ENCODE measurements at regions not wholly inside any gene's neighbourhood (a gene's known extent, or its start where the extent isn't known, plus 50 kb on each side); places are given as distances from the start of the nearest gene placed in this dataset.

GRCh38 chr7:98555403-98555802 is 61.7 kb upstream of the NPTX2 start:
- FAIRE-seq: no peak
- intact Hi-C loops (cut with micrococcal nuclease; ENCODE audit: unreplicated experiment): no loop called here
- no peak for DNase-seq (ENCODE audit: low spot score)
- BruUV-seq (replicated peaks): no TSS peak
- Histone ChIP-seq H3K27ac (ENCODE audit: extremely low read length, insufficient read depth, low read length) (no peak overlapping the region), H3K4me2 (ENCODE audit: low read depth, low read length) (no peak overlapping the region), H3K9ac (ENCODE audit: insufficient read depth, low read depth, low read length) (no peak overlapping the region), H3K36me3 (replicated peaks in 1 of 2; ENCODE audit: control insufficient read depth in 1 of 2, insufficient read depth in 2 of 2, low read length in 2 of 2) (no peaks in the 10 kb centered on the region), H3K4me3 (replicated peaks in 1 of 3; ENCODE audit: insufficient read depth in 1 of 3, low read depth in 2 of 3, low read length in 3 of 3) (no peak overlapping the region), H2AFZ (ENCODE audit: low read length) (no peak overlapping the region), H4K20me1 (ENCODE audit: insufficient read depth, low read length) (no peaks in the 10 kb centered on the region), H3K4me1 (ENCODE audit: insufficient read depth, low read length) (no peaks in the 10 kb centered on the region), H3K79me2 (ENCODE audit: insufficient read depth, low read length) (no peaks in the 10 kb centered on the region), H3K27me3 (ENCODE audit: control insufficient read depth in 1 of 2, insufficient read depth in 2 of 2, low read length in 2 of 2) (peaks cover 0 to 1% of the 10 kb centered on the region in 2 experiments; a peak in 2 of 5 replicates), H3K9me3 (ENCODE audit: low read length) (peaks cover 6% of the 10 kb centered on the region; the same call in 1 of the 2 replicates)
- in situ Hi-C loops (cut with HindIII; ENCODE audit: extremely low pct_ligation_motif_present, low pct_unique_long_range_greater_than_20kb): no loop called here
- WGBS (ENCODE audit: low lambda C conversion rate): 0% methylated on average over 2 of the region's 3 CpGs
- TF ChIP-seq ZNF326 (CRISPR knock-in tag; IDR thresholded peaks at IDR 0.05; ENCODE audit: borderline replicate concordance) (no peak), PRDM4 (CRISPR knock-in tag; IDR thresholded peaks at IDR 0.05; ENCODE audit: borderline replicate concordance) (no peak), LCORL (IDR thresholded peaks at IDR 0.05) (peak; percentile 88), LCORL (CRISPR knock-in tag; IDR thresholded peaks at IDR 0.05) (no peak)
- POLR2A ChIA-PET: no interaction called here
- no peak for ATAC-seq
- CTCF ChIA-PET (ENCODE audit: low intra/inter-chr PET ratio, low total read pairs): no interaction called here

DNA sequence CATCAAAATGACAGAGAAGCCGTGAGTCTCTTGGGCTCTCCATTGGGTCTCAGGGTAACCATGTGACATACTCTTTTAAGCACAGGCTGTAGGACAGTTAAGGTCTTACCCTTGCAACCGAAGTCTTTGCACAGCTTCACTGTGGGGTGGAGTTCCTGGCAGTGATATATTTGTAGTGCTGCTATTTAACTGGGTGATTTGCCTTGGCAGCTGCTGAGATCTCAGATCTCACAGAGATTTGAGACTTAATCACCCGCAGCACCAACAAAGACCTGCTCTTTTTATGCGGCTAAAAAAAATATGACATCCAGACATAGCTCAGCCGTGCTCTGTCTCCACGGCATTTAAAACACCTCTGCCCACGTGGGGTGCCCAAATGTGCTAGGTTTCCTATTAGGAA is 63.4 kb upstream of the NPTX2 start:
- FAIRE-seq (no peak), ATAC-seq (no peak), DNase-seq (ENCODE audit: low spot score) (no peak)
- CTCF ChIA-PET (ENCODE audit: low intra/inter-chr PET ratio, low total read pairs): no interaction called here
- 26% methylated on average over 7 of the region's 7 CpGs for WGBS (ENCODE audit: low lambda C conversion rate)
- Histone ChIP-seq H3K4me2 (ENCODE audit: low read depth, low read length) (no peak overlapping the region), H3K4me3 (replicated peaks in 1 of 3; ENCODE audit: insufficient read depth in 1 of 3, low read depth in 2 of 3, low read length in 3 of 3) (no peak overlapping the region), H3K4me1 (ENCODE audit: insufficient read depth, low read length) (no peaks in the 10 kb centered on the region), H3K36me3 (replicated peaks in 1 of 2; ENCODE audit: control insufficient read depth in 1 of 2, insufficient read depth in 2 of 2, low read length in 2 of 2) (no peaks in the 10 kb centered on the region), H3K9ac (ENCODE audit: insufficient read depth, low read depth, low read length) (no peak overlapping the region), H3K9me3 (ENCODE audit: low read length) (peaks cover 6% of the 10 kb centered on the region; the same call in 1 of the 2 replicates), H3K27me3 (ENCODE audit: control insufficient read depth in 1 of 2, insufficient read depth in 2 of 2, low read length in 2 of 2) (no peaks in the 10 kb centered on the region; a peak in 2 of 5 replicates), H3K27ac (ENCODE audit: extremely low read length, insufficient read depth, low read length) (no peak overlapping the region), H4K20me1 (ENCODE audit: insufficient read depth, low read length) (no peaks in the 10 kb centered on the region), H2AFZ (ENCODE audit: low read length) (no peak overlapping the region), H3K79me2 (ENCODE audit: insufficient read depth, low read length) (no peaks in the 10 kb centered on the region)
- in situ Hi-C loops (cut with HindIII; ENCODE audit: extremely low pct_ligation_motif_present, low pct_unique_long_range_greater_than_20kb) (no loop called here), intact Hi-C loops (cut with micrococcal nuclease; ENCODE audit: unreplicated experiment) (no loop called here)
- POLR2A ChIA-PET: no interaction called here
- BruUV-seq (replicated peaks): no TSS peak
- TF ChIP-seq THRA (CRISPR knock-in tag; IDR thresholded peaks at IDR 0.05; ENCODE audit: borderline replicate concordance) (no peak), JDP2 (CRISPR knock-in tag; IDR thresholded peaks at IDR 0.05; ENCODE audit: borderline replicate concordance) (no peak), CEBPG (CRISPR knock-in tag; IDR thresholded peaks at IDR 0.05) (no peak), SETDB1 (CRISPR knock-in tag; IDR thresholded peaks at IDR 0.05; ENCODE audit: borderline replicate concordance) (no peak), MAFK (conservative IDR thresholded peaks at IDR 0.05 in 1 of 2, IDR thresholded peaks at IDR 0.05 in 1 of 2; ENCODE audit: low read length in 2 of 2) (no peak), SP1 (IDR thresholded peaks at IDR 0.05) (no peak), SP1 (CRISPR knock-in tag; IDR thresholded peaks at IDR 0.05) (no peak), TARDBP (CRISPR knock-in tag; IDR thresholded peaks at IDR 0.05) (no peak), TIGD3 (CRISPR knock-in tag; IDR thresholded peaks at IDR 0.05; ENCODE audit: borderline replicate concordance) (no peak), MTA3 (CRISPR knock-in tag; IDR thresholded peaks at IDR 0.05) (no peak)

Data from HepG2 (cell line).